ENCODE measurements at regions not wholly inside any gene's neighbourhood (a gene's known extent, or its start where the extent isn't known, plus 50 kb on each side); places are given as distances from the start of the nearest gene placed in this dataset.

DNA sequence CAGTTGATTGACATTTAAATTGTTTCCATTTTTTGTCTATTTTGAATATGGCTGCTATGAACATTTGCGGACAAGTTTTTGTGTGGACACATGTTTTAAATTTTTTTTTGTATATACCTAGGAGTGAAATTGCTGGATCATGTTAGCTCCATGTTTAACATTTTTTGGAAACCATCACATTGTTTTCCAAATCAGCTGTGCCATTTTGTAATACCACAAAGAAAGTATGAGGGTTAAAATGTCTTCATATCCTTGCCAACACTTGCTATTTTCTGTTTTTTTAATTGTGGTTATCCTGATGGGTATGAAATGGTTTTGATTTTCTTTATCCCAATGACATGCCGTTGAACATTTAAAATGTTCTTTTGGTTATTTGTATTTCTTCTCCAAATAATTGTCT, 52.1 kb downstream of the CARTPT start:
- Histone ChIP-seq H2AFZ (ENCODE audit: low read depth, low read length, severe bottlenecking) (no peak overlapping the region), H3K4me3 (ENCODE audit: insufficient read depth, low read length, poor library complexity, severe bottlenecking) (no peak overlapping the region), H3K9me2 (replicated peaks; ENCODE audit: insufficient read depth, low read length) (no peaks in the 10 kb centered on the region), H3K27me3 (ENCODE audit: low read length) (no peaks in the 10 kb centered on the region), H3K9ac (ENCODE audit: low read length) (no peak overlapping the region), H3K9me3 (ENCODE audit: insufficient read depth, low read length) (no peaks in the 10 kb centered on the region), H3F3A (ENCODE audit: insufficient read depth) (no peaks in the 10 kb centered on the region), H4K20me1 (ENCODE audit: low read depth, low read length) (no peaks in the 10 kb centered on the region), H3K36me3 (ENCODE audit: low read length) (no peaks in the 10 kb centered on the region), H3K79me2 (ENCODE audit: insufficient read depth, low read length) (no peaks in the 10 kb centered on the region), H3K27ac (ENCODE audit: low read depth, low read length) (no peak overlapping the region), H3K4me2 (ENCODE audit: low read depth, low read length, poor library complexity, severe bottlenecking) (no peak overlapping the region)
- TF ChIP-seq EZH2phosphoT487 (conservative IDR thresholded peaks at IDR 0.05; ENCODE audit: low read length): no peak
- TF ChIP-seq, protein P1, sequence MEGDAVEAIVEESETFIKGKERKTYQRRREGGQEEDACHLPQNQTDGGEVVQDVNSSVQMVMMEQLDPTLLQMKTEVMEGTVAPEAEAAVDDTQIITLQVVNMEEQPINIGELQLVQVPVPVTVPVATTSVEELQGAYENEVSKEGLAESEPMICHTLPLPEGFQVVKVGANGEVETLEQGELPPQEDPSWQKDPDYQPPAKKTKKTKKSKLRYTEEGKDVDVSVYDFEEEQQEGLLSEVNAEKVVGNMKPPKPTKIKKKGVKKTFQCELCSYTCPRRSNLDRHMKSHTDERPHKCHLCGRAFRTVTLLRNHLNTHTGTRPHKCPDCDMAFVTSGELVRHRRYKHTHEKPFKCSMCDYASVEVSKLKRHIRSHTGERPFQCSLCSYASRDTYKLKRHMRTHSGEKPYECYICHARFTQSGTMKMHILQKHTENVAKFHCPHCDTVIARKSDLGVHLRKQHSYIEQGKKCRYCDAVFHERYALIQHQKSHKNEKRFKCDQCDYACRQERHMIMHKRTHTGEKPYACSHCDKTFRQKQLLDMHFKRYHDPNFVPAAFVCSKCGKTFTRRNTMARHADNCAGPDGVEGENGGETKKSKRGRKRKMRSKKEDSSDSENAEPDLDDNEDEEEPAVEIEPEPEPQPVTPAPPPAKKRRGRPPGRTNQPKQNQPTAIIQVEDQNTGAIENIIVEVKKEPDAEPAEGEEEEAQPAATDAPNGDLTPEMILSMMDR (IDR thresholded peaks at IDR 0.05; ENCODE audit: insufficient read depth, low read length, poor library complexity, severe bottlenecking): no peak

DNA sequence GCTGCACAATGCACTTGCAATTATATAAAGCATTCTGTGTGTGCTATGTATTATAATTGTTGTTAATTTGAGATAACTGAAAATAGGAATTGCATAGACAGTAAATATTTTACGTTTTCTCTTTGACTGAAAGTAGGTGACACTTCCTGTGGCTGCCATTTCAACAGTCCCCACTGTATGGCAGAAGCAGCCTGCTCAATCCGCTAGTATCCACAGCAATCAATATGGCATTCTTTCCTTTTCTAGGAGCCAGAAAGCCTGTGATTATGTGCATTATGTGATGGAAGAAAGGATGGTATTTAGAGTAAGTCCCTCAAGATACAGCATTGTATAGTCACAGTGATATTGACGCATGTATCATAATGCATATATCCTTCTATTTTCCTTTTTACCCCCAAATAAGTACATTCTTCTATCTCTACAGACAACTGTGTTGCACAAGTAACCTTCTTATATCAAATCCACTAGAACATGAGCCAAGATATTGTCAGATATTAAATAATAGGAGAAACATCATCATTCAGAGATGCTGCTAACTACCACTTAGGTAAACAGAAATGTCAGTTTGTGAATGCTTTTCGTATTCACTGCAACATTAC, 59.7 kb downstream of the CARTPT start:
- no peak overlapping the region for H3K4me2 ChIP-seq (ENCODE audit: low read depth, low read length, poor library complexity, severe bottlenecking)
- no peaks in the 10 kb centered on the region for H3K79me2 ChIP-seq (ENCODE audit: insufficient read depth, low read length)
- H3K27ac ChIP-seq (ENCODE audit: low read depth, low read length): no peak overlapping the region
- no peak overlapping the region for H3K9ac ChIP-seq (ENCODE audit: low read length)
- H3K27me3 ChIP-seq (ENCODE audit: low read length): no peaks in the 10 kb centered on the region
- H3F3A ChIP-seq (ENCODE audit: insufficient read depth): no peaks in the 10 kb centered on the region
- TF ChIP-seq, protein P1 (IDR thresholded peaks at IDR 0.05; ENCODE audit: insufficient read depth, low read length, poor library complexity, severe bottlenecking): no peak
- TF ChIP-seq EZH2phosphoT487 (conservative IDR thresholded peaks at IDR 0.05; ENCODE audit: low read length): no peak
- H2AFZ ChIP-seq (ENCODE audit: low read depth, low read length, severe bottlenecking): no peak overlapping the region
- H3K9me2 ChIP-seq (replicated peaks; ENCODE audit: insufficient read depth, low read length): no peaks in the 10 kb centered on the region
- H4K20me1 ChIP-seq (ENCODE audit: low read depth, low read length): no peaks in the 10 kb centered on the region
- no peaks in the 10 kb centered on the region for H3K36me3 ChIP-seq (ENCODE audit: low read length)
- no peaks in the 10 kb centered on the region for H3K9me3 ChIP-seq (ENCODE audit: insufficient read depth, low read length)
- no peak overlapping the region for H3K4me3 ChIP-seq (ENCODE audit: insufficient read depth, low read length, poor library complexity, severe bottlenecking)

DNA sequence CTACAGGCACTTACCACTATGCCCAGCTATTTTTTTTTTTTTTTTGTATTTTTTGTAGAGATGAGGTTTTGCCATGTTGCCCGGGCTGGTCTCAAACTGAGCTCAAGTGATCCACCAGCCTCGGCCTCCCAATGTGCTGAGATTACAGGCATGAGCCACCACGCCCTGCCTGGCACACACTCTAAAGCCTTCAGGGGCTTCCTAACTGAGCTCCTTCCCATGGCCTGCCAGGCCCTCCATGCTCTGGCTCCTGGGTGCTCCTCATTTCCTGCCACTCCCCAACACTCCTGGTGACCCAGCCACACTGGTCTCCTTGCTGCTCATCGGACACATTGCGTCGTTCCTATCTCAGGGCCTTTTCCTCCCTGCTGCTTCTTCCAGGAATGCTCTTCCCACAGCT, 61.5 kb downstream of the CARTPT start:
- Histone ChIP-seq H3K9ac (ENCODE audit: low read length) (no peak overlapping the region), H3K4me3 (ENCODE audit: insufficient read depth, low read length, poor library complexity, severe bottlenecking) (no peak overlapping the region), H3K27ac (ENCODE audit: low read depth, low read length) (no peak overlapping the region), H3K4me2 (ENCODE audit: low read depth, low read length, poor library complexity, severe bottlenecking) (no peak overlapping the region), H3K9me3 (ENCODE audit: insufficient read depth, low read length) (no peaks in the 10 kb centered on the region), H2AFZ (ENCODE audit: low read depth, low read length, severe bottlenecking) (no peak overlapping the region), H3K27me3 (ENCODE audit: low read length) (no peaks in the 10 kb centered on the region), H3F3A (ENCODE audit: insufficient read depth) (no peaks in the 10 kb centered on the region), H3K9me2 (replicated peaks; ENCODE audit: insufficient read depth, low read length) (no peaks in the 10 kb centered on the region), H3K36me3 (ENCODE audit: low read length) (no peaks in the 10 kb centered on the region), H3K79me2 (ENCODE audit: insufficient read depth, low read length) (no peaks in the 10 kb centered on the region), H4K20me1 (ENCODE audit: low read depth, low read length) (no peaks in the 10 kb centered on the region)
- TF ChIP-seq EZH2phosphoT487 (conservative IDR thresholded peaks at IDR 0.05; ENCODE audit: low read length): no peak
- TF ChIP-seq, protein P1 (IDR thresholded peaks at IDR 0.05; ENCODE audit: insufficient read depth, low read length, poor library complexity, severe bottlenecking): no peak

Measured in SU-DHL-6 (cell line).